SU-DHL-6 (cell line): ENCODE measurements at regions not wholly inside any gene's neighbourhood (a gene's known extent, or its start where the extent isn't known, plus 50 kb on each side); places are given as distances from the start of the nearest gene placed in this dataset.

Experiments used
- H2AFZ ChIP-seq: fragments of 200-600 bp; sonication (generic); 2 replicates; pipeline ENCODE4 v1.6.1; 2014; ENCODE audit warnings: low read depth, mild to moderate bottlenecking, moderate library complexity, mixed read lengths, antibody characterized with exemption, low read length; ENCODE audit not compliant: severe bottlenecking
- H3F3A ChIP-seq: fragments of 200-600 bp; shearing (Covaris generic); 2 replicates; pipeline ENCODE4 v1.6.0; 2016; ENCODE audit warnings: antibody characterized with exemption, mild to moderate bottlenecking; ENCODE audit not compliant: insufficient read depth
- H3K27ac ChIP-seq: fragments of 200-600 bp; sonication (generic); 2 replicates; pipeline ENCODE4 v1.5.1; 2016; ENCODE audit warnings: low read depth, mild to moderate bottlenecking, low read length, moderate library complexity, mixed read lengths
- H3K27me3 ChIP-seq: fragments of 200-600 bp; sonication (generic), shearing (Covaris generic); 2 replicates; pipeline ENCODE4 v1.6.0; 2014; ENCODE audit warnings: mild to moderate bottlenecking, low read length
- H3K36me3 ChIP-seq: fragments of 200-600 bp; sonication (generic); 2 replicates; pipeline ENCODE4 v1.6.1; 2014; ENCODE audit warnings: mild to moderate bottlenecking, low read length, mixed read lengths
- H3K4me2 ChIP-seq: fragments of 300-600, 200-600 bp; shearing (Covaris generic), sonication (generic); 2 replicates; pipeline ENCODE4 v1.6.0; 2014; ENCODE audit warnings: low read length, low read depth, mild to moderate bottlenecking; ENCODE audit not compliant: poor library complexity, severe bottlenecking
- H3K4me3 ChIP-seq: fragments of 200-600 bp; sonication (generic); 2 replicates; pipeline ENCODE4 v1.5.1; 2014; ENCODE audit warnings: antibody characterized with exemption, low read length, mild to moderate bottlenecking, mixed read lengths; ENCODE audit not compliant: insufficient read depth, poor library complexity, severe bottlenecking
- H3K79me2 ChIP-seq: fragments of 200-600 bp; sonication (generic); 2 replicates; pipeline ENCODE4 v1.6.1; 2014; ENCODE audit warnings: mild to moderate bottlenecking, low read length, moderate library complexity; ENCODE audit not compliant: insufficient read depth
- H3K9ac ChIP-seq: fragments of 200-600 bp; sonication (generic); 2 replicates; pipeline ENCODE4 v1.7.0; 2014; ENCODE audit warnings: mild to moderate bottlenecking, low read length
- H3K9me2 ChIP-seq: fragments of 200-600 bp; sonication (generic); replicated peaks from 2 replicates; pipeline ENCODE4 v1.6.1; 2014; ENCODE audit warnings: low read length; ENCODE audit not compliant: insufficient read depth
- H3K9me3 ChIP-seq: fragments of 200-600 bp; sonication (generic); 2 replicates; pipeline ENCODE4 v1.6.1; 2014; ENCODE audit warnings: low read length, mixed read lengths; ENCODE audit not compliant: insufficient read depth
- H4K20me1 ChIP-seq: fragments of 200-600 bp; sonication (generic); 2 replicates; pipeline ENCODE4 v1.6.1; 2014; ENCODE audit warnings: low read depth, mild to moderate bottlenecking, antibody characterized with exemption, low read length, moderate library complexity, mixed read lengths
- EZH2phosphoT487 ChIP-seq: fragments of 200-600 bp; sonication (generic), shearing (Covaris generic); conservative IDR thresholded peaks from 2 replicates; pipeline ENCODE4 v1.6.1; 2018; ENCODE audit warnings: mild to moderate bottlenecking, antibody characterized with exemption, low read length, moderate library complexity, mixed read lengths
- TF ChIP-seq, protein P1 (sequence below): fragments of 200-600 bp; sonication (generic); IDR thresholded peaks from one replicate; pipeline ENCODE4 v1.5.1; 2017; ENCODE audit warnings: antibody characterized with exemption, mild to moderate bottlenecking, low read length, moderate library complexity; ENCODE audit not compliant: insufficient read depth, poor library complexity, severe bottlenecking

DNA sequence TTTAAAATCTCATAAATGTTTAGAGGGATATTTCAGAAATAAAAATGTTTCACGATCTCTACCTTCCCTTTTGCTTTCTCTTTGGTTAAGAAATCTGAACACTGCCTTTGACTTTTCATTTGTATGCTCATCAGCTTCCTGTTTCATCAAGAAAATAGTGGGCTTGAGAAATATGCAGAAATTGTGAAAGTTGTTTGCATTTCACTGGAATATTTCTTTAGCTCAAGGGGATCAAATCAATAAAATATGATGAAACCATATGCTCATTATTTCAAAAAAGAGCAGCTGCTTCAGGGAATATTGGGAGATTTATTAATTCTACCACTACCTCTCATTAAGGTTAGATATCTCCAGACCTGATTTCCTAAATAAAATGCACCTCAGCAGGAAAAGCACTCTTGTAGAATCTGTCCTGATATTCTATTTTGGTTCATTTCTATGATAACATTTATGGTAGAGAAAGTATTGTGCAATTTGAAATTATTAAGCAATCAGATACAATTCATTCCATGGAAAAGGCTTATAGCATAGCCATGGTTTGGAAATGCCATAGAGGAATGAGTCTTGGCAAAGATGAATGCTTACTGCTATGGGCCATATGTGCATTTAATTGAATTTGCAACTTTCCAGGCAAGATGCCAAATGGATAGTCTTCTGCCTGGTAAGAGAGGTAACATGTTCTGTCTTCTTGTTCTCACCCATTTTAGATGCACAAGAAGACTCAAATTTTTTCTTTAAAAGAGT lies 212.6 kb upstream of the SLC16A7 start:
- Histone ChIP-seq H3K27ac (no peak overlapping the region), H3K4me2 (no peak overlapping the region), H3K27me3 (no peaks in the 10 kb centered on the region), H3F3A (no peaks in the 10 kb centered on the region), H3K36me3 (no peaks in the 10 kb centered on the region), H3K9me2 (no peaks in the 10 kb centered on the region), H3K9me3 (no peaks in the 10 kb centered on the region), H3K4me3 (no peak overlapping the region), H3K9ac (no peak overlapping the region), H3K79me2 (no peaks in the 10 kb centered on the region), H4K20me1 (no peaks in the 10 kb centered on the region), H2AFZ (no peak overlapping the region)
- TF ChIP-seq EZH2phosphoT487: no peak

DNA sequence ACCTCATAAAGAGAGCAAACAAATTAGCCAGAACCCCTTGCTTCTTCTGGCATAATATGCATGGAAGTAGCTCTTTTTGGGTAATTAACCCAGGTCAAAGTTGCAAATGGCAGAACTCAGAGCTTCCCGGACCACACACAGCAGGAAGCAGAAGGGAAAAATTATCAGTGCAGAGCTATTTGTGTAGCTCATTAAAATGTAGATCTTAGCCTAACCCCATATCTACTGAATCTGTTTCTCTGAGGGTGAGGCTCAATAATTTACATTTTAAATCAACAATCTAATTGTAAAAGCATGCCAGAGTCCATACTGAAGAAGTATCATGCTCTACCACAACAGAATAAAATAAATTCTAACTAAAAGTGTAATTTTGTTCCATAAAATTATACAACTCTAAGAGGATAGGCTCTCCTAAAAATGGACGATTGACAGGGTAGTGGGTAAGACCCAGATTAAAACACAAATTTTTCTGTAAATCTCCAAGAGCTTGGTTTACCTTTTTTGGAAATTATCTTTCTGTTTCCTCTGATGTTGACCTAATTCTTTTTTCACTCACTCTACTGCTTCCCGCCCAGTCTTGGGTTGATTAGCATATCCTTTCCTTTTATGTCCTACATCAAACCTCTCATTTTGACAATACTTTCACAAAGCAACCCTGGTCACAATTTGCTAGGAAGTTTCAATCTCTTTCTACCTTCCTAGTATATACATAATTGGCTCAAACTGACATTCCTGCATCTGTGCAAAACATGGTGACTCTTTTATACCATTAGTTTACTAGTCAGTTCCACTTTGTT lies 213.3 kb upstream of the SLC16A7 start:
- Histone ChIP-seq H3K27ac (no peak overlapping the region), H4K20me1 (no peaks in the 10 kb centered on the region)
- no peak for TF ChIP-seq EZH2phosphoT487
- TF ChIP-seq, protein P1, sequence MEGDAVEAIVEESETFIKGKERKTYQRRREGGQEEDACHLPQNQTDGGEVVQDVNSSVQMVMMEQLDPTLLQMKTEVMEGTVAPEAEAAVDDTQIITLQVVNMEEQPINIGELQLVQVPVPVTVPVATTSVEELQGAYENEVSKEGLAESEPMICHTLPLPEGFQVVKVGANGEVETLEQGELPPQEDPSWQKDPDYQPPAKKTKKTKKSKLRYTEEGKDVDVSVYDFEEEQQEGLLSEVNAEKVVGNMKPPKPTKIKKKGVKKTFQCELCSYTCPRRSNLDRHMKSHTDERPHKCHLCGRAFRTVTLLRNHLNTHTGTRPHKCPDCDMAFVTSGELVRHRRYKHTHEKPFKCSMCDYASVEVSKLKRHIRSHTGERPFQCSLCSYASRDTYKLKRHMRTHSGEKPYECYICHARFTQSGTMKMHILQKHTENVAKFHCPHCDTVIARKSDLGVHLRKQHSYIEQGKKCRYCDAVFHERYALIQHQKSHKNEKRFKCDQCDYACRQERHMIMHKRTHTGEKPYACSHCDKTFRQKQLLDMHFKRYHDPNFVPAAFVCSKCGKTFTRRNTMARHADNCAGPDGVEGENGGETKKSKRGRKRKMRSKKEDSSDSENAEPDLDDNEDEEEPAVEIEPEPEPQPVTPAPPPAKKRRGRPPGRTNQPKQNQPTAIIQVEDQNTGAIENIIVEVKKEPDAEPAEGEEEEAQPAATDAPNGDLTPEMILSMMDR: no peak

DNA sequence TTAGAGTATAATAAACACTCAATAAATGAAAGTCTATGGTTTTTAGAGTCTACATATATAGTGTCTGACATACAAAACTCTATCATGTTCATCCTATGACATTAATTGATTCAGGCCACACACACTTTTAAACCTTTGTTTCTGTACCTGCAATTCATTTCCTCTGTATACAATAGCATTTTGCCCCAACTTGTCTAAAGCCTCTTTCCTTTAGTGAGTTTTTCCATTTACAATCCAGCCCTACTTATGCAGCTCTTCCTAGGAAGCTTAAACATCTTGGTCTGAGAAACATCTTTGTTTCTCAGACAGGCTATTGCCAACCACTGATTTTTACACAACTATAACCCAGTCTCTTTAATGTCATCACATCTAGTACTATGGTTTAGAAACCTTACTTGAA lies 214.7 kb upstream of the SLC16A7 start:
- no peaks in the 10 kb centered on the region for H3K36me3 ChIP-seq
- TF ChIP-seq, protein P1: no peak
- no peak for TF ChIP-seq EZH2phosphoT487
- H4K20me1 ChIP-seq: no peaks in the 10 kb centered on the region
- H3K4me3 ChIP-seq: no peak overlapping the region
- H3K27me3 ChIP-seq: no peaks in the 10 kb centered on the region
- H3K9ac ChIP-seq: no peak overlapping the region
- no peaks in the 10 kb centered on the region for H3K9me2 ChIP-seq
- no peak overlapping the region for H3K4me2 ChIP-seq
- no peak overlapping the region for H2AFZ ChIP-seq
- H3K79me2 ChIP-seq: no peaks in the 10 kb centered on the region
- H3F3A ChIP-seq: no peaks in the 10 kb centered on the region
- H3K9me3 ChIP-seq: no peaks in the 10 kb centered on the region
- H3K27ac ChIP-seq: no peak overlapping the region

More for the DNA sequence above, 213.3 kb upstream of the SLC16A7 start:
- no peaks in the 10 kb centered on the region for H3F3A ChIP-seq
- no peaks in the 10 kb centered on the region for H3K27me3 ChIP-seq
- no peak overlapping the region for H3K4me3 ChIP-seq
- no peaks in the 10 kb centered on the region for H3K36me3 ChIP-seq
- H2AFZ ChIP-seq: no peak overlapping the region
- no peak overlapping the region for H3K4me2 ChIP-seq
- no peaks in the 10 kb centered on the region for H3K9me2 ChIP-seq
- H3K79me2 ChIP-seq: no peaks in the 10 kb centered on the region
- H3K9ac ChIP-seq: no peak overlapping the region
- no peaks in the 10 kb centered on the region for H3K9me3 ChIP-seq

DNA sequence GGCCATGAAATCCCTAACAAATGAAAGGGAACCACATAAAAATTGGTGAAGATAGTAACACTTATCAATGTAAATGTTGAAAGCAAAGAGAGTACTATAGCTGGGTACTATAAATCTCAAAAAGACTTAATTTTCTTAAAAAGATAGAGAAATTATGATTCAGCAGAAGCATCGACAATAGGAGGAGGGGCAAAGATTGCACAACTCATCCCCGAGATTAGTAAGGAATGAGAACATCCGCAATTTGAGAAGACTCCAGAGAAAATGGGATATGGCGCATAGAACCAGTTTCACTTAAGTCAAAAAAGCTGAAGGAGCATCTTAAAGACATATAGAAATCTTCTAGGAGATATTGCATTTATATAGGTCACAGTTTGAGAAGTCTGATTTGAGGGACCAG lies 220.2 kb upstream of the SLC16A7 start:
- no peaks in the 10 kb centered on the region for H3K27me3 ChIP-seq
- no peak overlapping the region for H3K9ac ChIP-seq
- no peaks in the 10 kb centered on the region for H3F3A ChIP-seq
- H3K9me3 ChIP-seq: no peaks in the 10 kb centered on the region
- H3K9me2 ChIP-seq: no peaks in the 10 kb centered on the region
- H3K27ac ChIP-seq: no peak overlapping the region
- H3K4me3 ChIP-seq: no peak overlapping the region
- no peaks in the 10 kb centered on the region for H4K20me1 ChIP-seq
- no peak overlapping the region for H3K4me2 ChIP-seq
- H3K79me2 ChIP-seq: no peaks in the 10 kb centered on the region
- no peak for TF ChIP-seq EZH2phosphoT487
- TF ChIP-seq, protein P1: no peak
- H3K36me3 ChIP-seq: no peaks in the 10 kb centered on the region
- no peak overlapping the region for H2AFZ ChIP-seq
